ENCODE measurements at regions not wholly inside any gene's neighbourhood (a gene's known extent, or its start where the extent isn't known, plus 50 kb on each side); places are given as distances from the start of the nearest gene placed in this dataset.

DNA sequence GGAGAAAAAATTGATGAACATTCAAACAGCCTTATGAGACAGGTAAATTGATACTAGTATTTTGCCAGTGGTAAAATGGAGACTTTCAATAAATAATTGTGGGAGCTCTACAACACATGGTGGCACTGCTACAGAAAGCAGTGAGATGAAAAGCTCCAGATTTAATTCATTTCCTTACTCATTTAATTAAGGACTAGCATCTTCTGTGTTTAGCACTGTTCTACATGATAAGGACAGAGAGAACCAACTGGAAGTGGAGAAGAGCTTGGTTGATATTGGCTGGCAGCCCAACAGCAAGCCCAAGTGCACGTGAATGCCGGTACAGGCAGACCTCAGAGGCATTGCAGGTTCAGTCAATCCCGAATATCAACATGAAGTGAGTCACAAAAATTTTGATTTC is 470.4 kb upstream of the MYT1L start:
- TF ChIP-seq, protein P1, sequence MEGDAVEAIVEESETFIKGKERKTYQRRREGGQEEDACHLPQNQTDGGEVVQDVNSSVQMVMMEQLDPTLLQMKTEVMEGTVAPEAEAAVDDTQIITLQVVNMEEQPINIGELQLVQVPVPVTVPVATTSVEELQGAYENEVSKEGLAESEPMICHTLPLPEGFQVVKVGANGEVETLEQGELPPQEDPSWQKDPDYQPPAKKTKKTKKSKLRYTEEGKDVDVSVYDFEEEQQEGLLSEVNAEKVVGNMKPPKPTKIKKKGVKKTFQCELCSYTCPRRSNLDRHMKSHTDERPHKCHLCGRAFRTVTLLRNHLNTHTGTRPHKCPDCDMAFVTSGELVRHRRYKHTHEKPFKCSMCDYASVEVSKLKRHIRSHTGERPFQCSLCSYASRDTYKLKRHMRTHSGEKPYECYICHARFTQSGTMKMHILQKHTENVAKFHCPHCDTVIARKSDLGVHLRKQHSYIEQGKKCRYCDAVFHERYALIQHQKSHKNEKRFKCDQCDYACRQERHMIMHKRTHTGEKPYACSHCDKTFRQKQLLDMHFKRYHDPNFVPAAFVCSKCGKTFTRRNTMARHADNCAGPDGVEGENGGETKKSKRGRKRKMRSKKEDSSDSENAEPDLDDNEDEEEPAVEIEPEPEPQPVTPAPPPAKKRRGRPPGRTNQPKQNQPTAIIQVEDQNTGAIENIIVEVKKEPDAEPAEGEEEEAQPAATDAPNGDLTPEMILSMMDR (conservative IDR thresholded peaks at IDR 0.05) = no peak
- no peak for TF ChIP-seq EZH2 (IDR thresholded peaks at IDR 0.05; ENCODE audit: low read depth)

Measured in PC-9 (cell line).